Endodermal cell (in vitro differentiated cells): ENCODE measurements at regions not wholly inside any gene's neighbourhood (a gene's known extent, or its start where the extent isn't known, plus 50 kb on each side); places are given as distances from the start of the nearest gene placed in this dataset.

Experiments used
- DNase-seq: peaks from one replicate; pipeline ENCODE4 v3.0.0-alpha.2; 2017
- H3K27ac ChIP-seq: 2 replicates; pipeline ENCODE4 v1.5.1; 2013; ENCODE audit warnings: mild to moderate bottlenecking, low read depth, low read length, moderate library complexity
- H3K27me3 ChIP-seq: 2 replicates; pipeline ENCODE4 v1.6.1; 2013; ENCODE audit warnings: mild to moderate bottlenecking, low read length, moderate library complexity; ENCODE audit not compliant: insufficient read depth, control insufficient read depth, poor library complexity, severe bottlenecking
- H3K36me3 ChIP-seq: 2 replicates; pipeline ENCODE4 v1.7.0; 2013; ENCODE audit warnings: mild to moderate bottlenecking, low read length, moderate library complexity; ENCODE audit not compliant: control insufficient read depth, insufficient read depth
- H3K4me1 ChIP-seq: one replicate; pipeline ENCODE4 v1.7.0; 2013; ENCODE audit warnings: low read length; ENCODE audit not compliant: control insufficient read depth, insufficient read depth
- H3K4me3 ChIP-seq: 2 replicates; pipeline ENCODE4 v1.5.1; 2013; ENCODE audit warnings: mild to moderate bottlenecking, low read length, moderate library complexity
- H3K9ac ChIP-seq: 2 replicates; pipeline ENCODE4 v1.6.1; 2013; ENCODE audit warnings: mild to moderate bottlenecking, low read length, moderate library complexity; ENCODE audit not compliant: poor library complexity, severe bottlenecking; ENCODE audit errors: extremely low read depth
- H3K9me3 ChIP-seq: 2 replicates; pipeline ENCODE4 v1.6.1; 2013; ENCODE audit warnings: mild to moderate bottlenecking, low read length, moderate library complexity; ENCODE audit not compliant: control insufficient read depth
- H3K27ac Mint-ChIP-seq: 2 replicates; pipeline ENCODE4 v1.8.0; 2020; ENCODE audit warnings: mixed read lengths
- H3K27me3 Mint-ChIP-seq: 2 replicates; pipeline ENCODE4 v1.8.0; 2021; ENCODE audit warnings: mild to moderate bottlenecking, mixed read lengths; ENCODE audit not compliant: insufficient read depth
- H3K36me3 Mint-ChIP-seq: 2 replicates; pipeline ENCODE4 v1.8.0; 2020; ENCODE audit warnings: low read depth, mixed read lengths
- H3K4me1 Mint-ChIP-seq: 2 replicates; pipeline ENCODE4 v1.8.0; 2020; ENCODE audit warnings: mixed read lengths
- H3K4me3 Mint-ChIP-seq: 2 replicates; pipeline ENCODE4 v1.8.0; 2020; ENCODE audit warnings: mild to moderate bottlenecking, moderate library complexity, mixed read lengths
- H3K9me3 Mint-ChIP-seq: 2 replicates; pipeline ENCODE4 v1.8.0; 2020; ENCODE audit warnings: mild to moderate bottlenecking, mixed read lengths
- CTCF ChIP-seq: fragments of 200-600 bp; sonication (generic); conservative IDR thresholded peaks from 2 replicates; pipeline ENCODE4 v1.5.0; 2021; ENCODE audit warnings: antibody characterized with exemption, mild to moderate bottlenecking
- WGBS, 2 experiments: methylation state at CpG; one replicate each; pipeline versions ENCODE4 v1.1.5 to v1.1.7; 2013; ENCODE audit warnings: missing lambda C conversion rate in 2 of 2, mixed read lengths in 1 of 2; ENCODE audit not compliant: insufficient coverage in 1 of 2, insufficient read length in 1 of 2; 5-methylcytosine and 5-hydroxymethylcytosine counted together

GRCh38 chr2:205906419-205906818 lies 179.6 kb downstream of the INO80D start:
- Histone ChIP-seq H3K9me3 (peaks cover 16% of the 10 kb centered on the region), H3K9ac (no peak overlapping the region), H3K27ac (no peak overlapping the region), H3K27me3 (peaks cover 14% of the 10 kb centered on the region), H3K4me1 (peaks cover 9% of the 10 kb centered on the region), H3K4me3 (no peak overlapping the region), H3K36me3 (no peaks in the 10 kb centered on the region)
- no peak for DNase-seq
- H3K4me3 Mint-ChIP-seq, result no peak overlapping the region
- peaks cover 6% of the 10 kb centered on the region for H3K27me3 Mint-ChIP-seq
- 91 to 92% methylated on average over 7 of the region's 7 CpGs for WGBS, 2 experiments
- H3K27ac Mint-ChIP-seq, result no peak overlapping the region
- peaks cover 13% of the 10 kb centered on the region for H3K9me3 Mint-ChIP-seq
- H3K4me1 Mint-ChIP-seq, result peaks cover 21% of the 10 kb centered on the region
- no peaks in the 10 kb centered on the region for H3K36me3 Mint-ChIP-seq
- TF ChIP-seq CTCF, result no peak

- H3K4me1 Mint-ChIP-seq, result peaks cover 14% of the 10 kb centered on the region
- TF ChIP-seq CTCF, result no peak
- no peak overlapping the region for H3K9ac ChIP-seq
- peaks cover 16% of the 10 kb centered on the region for H3K9me3 ChIP-seq
- no peak overlapping the region for H3K27ac ChIP-seq
- peaks cover 6% of the 10 kb centered on the region for H3K27me3 Mint-ChIP-seq
- no peaks in the 10 kb centered on the region for H3K36me3 ChIP-seq
- H3K4me3 Mint-ChIP-seq, result no peak overlapping the region
- H3K9me3 Mint-ChIP-seq, result peaks cover 13% of the 10 kb centered on the region
- H3K36me3 Mint-ChIP-seq, result no peaks in the 10 kb centered on the region
- DNase-seq, result no peak
- peaks cover 4% of the 10 kb centered on the region for H3K4me1 ChIP-seq
- WGBS, 2 experiments, result 96% methylated on average over 1 of the region's 1 CpG; no CpG with 5 or more reads in 1 of the 2 experiments
- peaks cover 14% of the 10 kb centered on the region for H3K27me3 ChIP-seq
- H3K4me3 ChIP-seq, result no peak overlapping the region
- H3K27ac Mint-ChIP-seq, result no peak overlapping the region
These were observed 180.4 kb downstream of the INO80D start for GRCh38 chr2:205905576-205905975.

GRCh38 chr2:205904873-205905272 lies 181.1 kb downstream of the INO80D start:
- H3K4me1 ChIP-seq, result no peaks in the 10 kb centered on the region
- H3K27ac ChIP-seq, result no peak overlapping the region
- Mint-ChIP-seq H3K36me3 (no peaks in the 10 kb centered on the region), H3K9me3 (peaks cover 13% of the 10 kb centered on the region), H3K27ac (no peak overlapping the region), H3K27me3 (peaks cover 3% of the 10 kb centered on the region), H3K4me3 (no peak overlapping the region), H3K4me1 (peaks cover 10% of the 10 kb centered on the region)
- H3K9ac ChIP-seq, result no peak overlapping the region
- DNase-seq, result no peak
- peaks cover 7% of the 10 kb centered on the region for H3K27me3 ChIP-seq
- H3K9me3 ChIP-seq, result peaks cover 16% of the 10 kb centered on the region
- TF ChIP-seq CTCF, result no peak
- no peak overlapping the region for H3K4me3 ChIP-seq
- 100% methylated on average over 1 of the region's 2 CpGs; no CpG with 5 or more reads in 1 of the 2 experiments for WGBS, 2 experiments
- H3K36me3 ChIP-seq, result no peaks in the 10 kb centered on the region
